ENCODE measurements at regions not wholly inside any gene's neighbourhood (a gene's known extent, or its start where the extent isn't known, plus 50 kb on each side); places are given as distances from the start of the nearest gene placed in this dataset.

GRCh38 chr13:95447814-95448213 lies 104.7 kb upstream of the CLDN10 start:
- Histone ChIP-seq H3K4me3 (ENCODE audit: low read length) (no peak overlapping the region), H3K9me3 (ENCODE audit: control insufficient read depth, low read length) (no peaks in the 10 kb centered on the region), H3K27me3 (ENCODE audit: control insufficient read depth, insufficient read depth) (no peaks in the 10 kb centered on the region), H3K27ac (ENCODE audit: low read length) (no peak overlapping the region), H3K4me1 (ENCODE audit: control insufficient read depth, insufficient read depth, low read length) (no peaks in the 10 kb centered on the region)
- intact Hi-C loops (cut with DNase I), result no loop called here
- DNase-seq (no peak), ATAC-seq (no peak)
- 67% methylated on average over 8 of the region's 8 CpGs for WGBS

- no peak for DNase-seq
- Histone ChIP-seq H3K4me3 (ENCODE audit: low read length) (no peak overlapping the region), H3K27ac (ENCODE audit: low read length) (no peak overlapping the region), H3K4me1 (ENCODE audit: control insufficient read depth, insufficient read depth, low read length) (no peaks in the 10 kb centered on the region), H3K27me3 (ENCODE audit: control insufficient read depth, insufficient read depth) (no peaks in the 10 kb centered on the region), H3K9me3 (ENCODE audit: control insufficient read depth, low read length) (no peaks in the 10 kb centered on the region)
- WGBS, result 80% methylated on average over 2 of the region's 2 CpGs
- intact Hi-C loops (cut with DNase I), result no loop called here
- ATAC-seq, result no peak
Measured at GRCh38 chr13:95451656-95452055, 100.9 kb upstream of the CLDN10 start.

GRCh38 chr13:95452375-95452774 lies 100.1 kb upstream of the CLDN10 start:
- Histone ChIP-seq H3K27me3 (ENCODE audit: control insufficient read depth, insufficient read depth) (no peaks in the 10 kb centered on the region), H3K27ac (ENCODE audit: low read length) (no peak overlapping the region), H3K4me3 (ENCODE audit: low read length) (no peak overlapping the region), H3K9me3 (ENCODE audit: control insufficient read depth, low read length) (no peaks in the 10 kb centered on the region), H3K4me1 (ENCODE audit: control insufficient read depth, insufficient read depth, low read length) (no peaks in the 10 kb centered on the region)
- no peak for DNase-seq
- WGBS, result 49% methylated on average over 4 of the region's 4 CpGs
- no peak for ATAC-seq
- intact Hi-C loops (cut with DNase I), result no loop called here

GRCh38 chr13:95455782-95456181 lies 96.7 kb upstream of the CLDN10 start:
- no peak for ATAC-seq
- Histone ChIP-seq H3K9me3 (ENCODE audit: control insufficient read depth, low read length) (no peaks in the 10 kb centered on the region), H3K27me3 (ENCODE audit: control insufficient read depth, insufficient read depth) (no peaks in the 10 kb centered on the region), H3K27ac (ENCODE audit: low read length) (no peak overlapping the region), H3K4me1 (ENCODE audit: control insufficient read depth, insufficient read depth, low read length) (no peaks in the 10 kb centered on the region), H3K4me3 (ENCODE audit: low read length) (no peak overlapping the region)
- 53% methylated on average over 1 of the region's 1 CpG for WGBS
- no peak for DNase-seq
- intact Hi-C loops (cut with DNase I), result no loop called here

- Histone ChIP-seq H3K27ac (ENCODE audit: low read length) (no peak overlapping the region), H3K4me3 (ENCODE audit: low read length) (no peak overlapping the region), H3K9me3 (ENCODE audit: control insufficient read depth, low read length) (no peaks in the 10 kb centered on the region), H3K27me3 (ENCODE audit: control insufficient read depth, insufficient read depth) (no peaks in the 10 kb centered on the region), H3K4me1 (ENCODE audit: control insufficient read depth, insufficient read depth, low read length) (no peaks in the 10 kb centered on the region)
- ATAC-seq (no peak), DNase-seq (no peak)
- intact Hi-C loops (cut with DNase I), result no loop called here
- WGBS, result 42% methylated on average over 3 of the region's 3 CpGs
Measured at GRCh38 chr13:95456815-95457214, 95.7 kb upstream of the CLDN10 start.

- H3K27ac ChIP-seq (ENCODE audit: low read length), result no peak overlapping the region
- no peak for ATAC-seq
- H3K4me3 ChIP-seq (ENCODE audit: low read length), result no peak overlapping the region
- intact Hi-C loops (cut with DNase I), result no loop called here
- no peaks in the 10 kb centered on the region for H3K27me3 ChIP-seq (ENCODE audit: control insufficient read depth, insufficient read depth)
- H3K9me3 ChIP-seq (ENCODE audit: control insufficient read depth, low read length), result no peaks in the 10 kb centered on the region
- no peak for DNase-seq
- H3K4me1 ChIP-seq (ENCODE audit: control insufficient read depth, insufficient read depth, low read length), result no peaks in the 10 kb centered on the region
- WGBS, result 78% methylated on average over 4 of the region's 4 CpGs
Measured at GRCh38 chr13:95457294-95457693, 95.2 kb upstream of the CLDN10 start.

GRCh38 chr13:95462801-95463200 lies 89.7 kb upstream of the CLDN10 start:
- Histone ChIP-seq H3K9me3 (ENCODE audit: control insufficient read depth, low read length) (no peaks in the 10 kb centered on the region), H3K4me1 (ENCODE audit: control insufficient read depth, insufficient read depth, low read length) (no peaks in the 10 kb centered on the region), H3K27ac (ENCODE audit: low read length) (no peak overlapping the region), H3K27me3 (ENCODE audit: control insufficient read depth, insufficient read depth) (no peaks in the 10 kb centered on the region), H3K4me3 (ENCODE audit: low read length) (no peak overlapping the region)
- DNase-seq (no peak), ATAC-seq (no peak)
- intact Hi-C loops (cut with DNase I), result no loop called here
- 37% methylated on average over 3 of the region's 3 CpGs for WGBS

- H3K9me3 ChIP-seq (ENCODE audit: control insufficient read depth, low read length), result no peaks in the 10 kb centered on the region
- intact Hi-C loops (cut with DNase I), result no loop called here
- no peaks in the 10 kb centered on the region for H3K4me1 ChIP-seq (ENCODE audit: control insufficient read depth, insufficient read depth, low read length)
- H3K4me3 ChIP-seq (ENCODE audit: low read length), result no peak overlapping the region
- no peak for ATAC-seq
- no peak overlapping the region for H3K27ac ChIP-seq (ENCODE audit: low read length)
- DNase-seq, result no peak
- no peaks in the 10 kb centered on the region for H3K27me3 ChIP-seq (ENCODE audit: control insufficient read depth, insufficient read depth)
Measured at GRCh38 chr13:95463531-95463930, 89.0 kb upstream of the CLDN10 start.

- no peaks in the 10 kb centered on the region for H3K9me3 ChIP-seq (ENCODE audit: control insufficient read depth, low read length)
- no peaks in the 10 kb centered on the region for H3K27me3 ChIP-seq (ENCODE audit: control insufficient read depth, insufficient read depth)
- no peak overlapping the region for H3K4me3 ChIP-seq (ENCODE audit: low read length)
- WGBS, result 60% methylated on average over 19 of the region's 19 CpGs
- H3K27ac ChIP-seq (ENCODE audit: low read length), result no peak overlapping the region
- ATAC-seq, result no peak
- no peak for DNase-seq
- intact Hi-C loops (cut with DNase I), result loop anchor here in 1 of 4 donors (10.0 kb wide), 1 partner anchor 286 kb away; no protein-coding TSS in a partner anchor
- H3K4me1 ChIP-seq (ENCODE audit: control insufficient read depth, insufficient read depth, low read length), result no peaks in the 10 kb centered on the region
Measured at GRCh38 chr13:95470574-95471366, 81.8 kb upstream of the CLDN10 start.

- 96% methylated on average over 2 of the region's 2 CpGs for WGBS
- no peaks in the 10 kb centered on the region for H3K9me3 ChIP-seq (ENCODE audit: control insufficient read depth, low read length)
- intact Hi-C loops (cut with DNase I), result loop anchor here in 1 of 4 donors (10.0 kb wide), 1 partner anchor 287 kb away; no protein-coding TSS in a partner anchor
Measured at GRCh38 chr13:95471960-95472359, 80.6 kb upstream of the CLDN10 start.

GRCh38 chr13:95474992-95475391 lies 77.5 kb upstream of the CLDN10 start:
- intact Hi-C loops (cut with DNase I), result loop anchor here in 1 of 4 donors (10.0 kb wide), 1 partner anchor 290 kb away; no protein-coding TSS in a partner anchor
- no peak for ATAC-seq
- 48% methylated on average over 3 of the region's 3 CpGs for WGBS
- H3K4me1 ChIP-seq (ENCODE audit: control insufficient read depth, insufficient read depth, low read length), result no peaks in the 10 kb centered on the region
- no peak overlapping the region for H3K27ac ChIP-seq (ENCODE audit: low read length)
- no peaks in the 10 kb centered on the region for H3K9me3 ChIP-seq (ENCODE audit: control insufficient read depth, low read length)
- no peak for DNase-seq
- no peak overlapping the region for H3K4me3 ChIP-seq (ENCODE audit: low read length)
- H3K27me3 ChIP-seq (ENCODE audit: control insufficient read depth, insufficient read depth), result no peaks in the 10 kb centered on the region

More at GRCh38 chr13:95471960-95472359, 80.6 kb upstream of the CLDN10 start:
- Histone ChIP-seq H3K4me3 (ENCODE audit: low read length) (no peak overlapping the region), H3K27ac (ENCODE audit: low read length) (no peak overlapping the region), H3K27me3 (ENCODE audit: control insufficient read depth, insufficient read depth) (no peaks in the 10 kb centered on the region), H3K4me1 (ENCODE audit: control insufficient read depth, insufficient read depth, low read length) (no peaks in the 10 kb centered on the region)
- DNase-seq (no peak), ATAC-seq (no peak)
